ENCODE measurements at regions not wholly inside any gene's neighbourhood (a gene's known extent, or its start where the extent isn't known, plus 50 kb on each side); places are given as distances from the start of the nearest gene placed in this dataset.

GRCh38 chr15:72934921-72935320, 117.3 kb upstream of the NEO1 start:
- TF ChIP-seq CTCF (conservative IDR thresholded peaks at IDR 0.05 in 1 of 2, IDR thresholded peaks at IDR 0.05 in 1 of 2; ENCODE audit: extremely low read depth in 1 of 2, insufficient read depth in 1 of 2, low read depth in 1 of 2, low read length in 2 of 2), result no peak
- TF ChIP-seq EZH2 (IDR thresholded peaks at IDR 0.05; ENCODE audit: borderline replicate concordance, low read length), result no peak
